ENCODE measurements at regions not wholly inside any gene's neighbourhood (a gene's known extent, or its start where the extent isn't known, plus 50 kb on each side); places are given as distances from the start of the nearest gene placed in this dataset.

GRCh38 chr13:44739539-44739938 is 163.4 kb upstream of the TSC22D1 start:
- TF ChIP-seq, protein P1, sequence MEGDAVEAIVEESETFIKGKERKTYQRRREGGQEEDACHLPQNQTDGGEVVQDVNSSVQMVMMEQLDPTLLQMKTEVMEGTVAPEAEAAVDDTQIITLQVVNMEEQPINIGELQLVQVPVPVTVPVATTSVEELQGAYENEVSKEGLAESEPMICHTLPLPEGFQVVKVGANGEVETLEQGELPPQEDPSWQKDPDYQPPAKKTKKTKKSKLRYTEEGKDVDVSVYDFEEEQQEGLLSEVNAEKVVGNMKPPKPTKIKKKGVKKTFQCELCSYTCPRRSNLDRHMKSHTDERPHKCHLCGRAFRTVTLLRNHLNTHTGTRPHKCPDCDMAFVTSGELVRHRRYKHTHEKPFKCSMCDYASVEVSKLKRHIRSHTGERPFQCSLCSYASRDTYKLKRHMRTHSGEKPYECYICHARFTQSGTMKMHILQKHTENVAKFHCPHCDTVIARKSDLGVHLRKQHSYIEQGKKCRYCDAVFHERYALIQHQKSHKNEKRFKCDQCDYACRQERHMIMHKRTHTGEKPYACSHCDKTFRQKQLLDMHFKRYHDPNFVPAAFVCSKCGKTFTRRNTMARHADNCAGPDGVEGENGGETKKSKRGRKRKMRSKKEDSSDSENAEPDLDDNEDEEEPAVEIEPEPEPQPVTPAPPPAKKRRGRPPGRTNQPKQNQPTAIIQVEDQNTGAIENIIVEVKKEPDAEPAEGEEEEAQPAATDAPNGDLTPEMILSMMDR (IDR thresholded peaks at IDR 0.05), result no peak
- TF ChIP-seq POLR2A (IDR thresholded peaks at IDR 0.05), result no peak

All from thyroid gland (tissue), 4 donors.